ENCODE measurements at regions not wholly inside any gene's neighbourhood (a gene's known extent, or its start where the extent isn't known, plus 50 kb on each side); places are given as distances from the start of the nearest gene placed in this dataset.

DNA sequence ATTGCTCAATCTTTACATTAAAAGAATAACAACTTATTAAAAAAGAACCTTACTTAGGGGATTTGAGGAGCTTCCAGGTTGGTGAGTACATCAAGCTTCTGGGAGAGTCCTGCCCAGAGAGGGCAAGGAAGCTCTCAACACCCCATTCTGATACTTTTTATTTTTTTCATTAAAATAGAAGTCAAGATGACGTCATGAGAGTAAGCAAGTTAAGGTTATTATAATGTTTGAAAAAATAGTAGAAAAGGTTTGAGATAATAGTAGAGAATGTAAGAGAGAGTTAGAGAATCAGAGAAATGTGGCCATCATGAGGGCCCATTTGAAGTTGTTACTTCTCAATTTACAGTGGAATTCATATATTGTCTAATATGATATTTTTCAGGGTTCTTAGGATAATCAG, 221.0 kb upstream of the SLC16A7 start:
- no peak for TF ChIP-seq CTCF (IDR thresholded peaks at IDR 0.05)
- TF ChIP-seq POLR2A (IDR thresholded peaks at IDR 0.05), result no peak
- no peak for TF ChIP-seq POLR2AphosphoS5 (IDR thresholded peaks at IDR 0.05)
- no peak for TF ChIP-seq EP300 (IDR thresholded peaks at IDR 0.05)
